H7 (cell line): ENCODE measurements at regions not wholly inside any gene's neighbourhood (a gene's known extent, or its start where the extent isn't known, plus 50 kb on each side); places are given as distances from the start of the nearest gene placed in this dataset.
"Not testable (repeated sequence)": the region's sequence is repeated elsewhere in the genome, so short reads cannot be mapped to it uniquely, and the experiment has no call there.

Source experiments
- DNase-seq: peaks from one replicate; pipeline ENCODE4 v3.0.0; 2012
- H3K27me3 ChIP-seq: 2 replicates; pipeline ENCODE4 v1.6.0; 2011; ENCODE audit warnings: mild to moderate bottlenecking, low read length; ENCODE audit not compliant: control insufficient read depth, insufficient read depth
- H3K36me3 ChIP-seq: replicated peaks from 2 replicates; pipeline ENCODE4 v1.5.1; 2011; ENCODE audit warnings: low read length; ENCODE audit not compliant: control insufficient read depth, insufficient read depth
- H3K4me3 ChIP-seq: 2 replicates; pipeline ENCODE4 v1.5.1; 2011; ENCODE audit warnings: low read depth, mild to moderate bottlenecking, control low read depth, low read length, moderate library complexity; ENCODE audit not compliant: insufficient read depth

DNA sequence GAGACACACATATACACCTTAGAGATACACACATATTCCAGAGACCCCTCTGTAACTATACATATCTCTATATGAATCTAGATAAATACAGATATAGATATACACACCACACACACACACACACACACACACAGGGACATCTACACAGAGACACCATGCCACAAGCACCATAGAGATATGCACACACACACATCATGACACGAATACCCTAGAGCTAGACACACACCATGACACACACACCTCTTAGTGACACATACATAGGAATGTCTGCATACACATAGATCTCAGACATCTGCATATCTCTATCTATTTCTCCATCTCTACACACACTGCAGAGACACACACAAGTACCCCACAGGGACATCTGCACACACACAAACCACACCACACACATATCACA, 270.0 kb downstream of the CYRIA start:
- DNase-seq, result no peak
- Histone ChIP-seq H3K4me3 (no peak overlapping the region), H3K36me3 (no peaks in the 10 kb centered on the region), H3K27me3 (no peaks in the 10 kb centered on the region; the same call in 1 of the 2 replicates)

DNA sequence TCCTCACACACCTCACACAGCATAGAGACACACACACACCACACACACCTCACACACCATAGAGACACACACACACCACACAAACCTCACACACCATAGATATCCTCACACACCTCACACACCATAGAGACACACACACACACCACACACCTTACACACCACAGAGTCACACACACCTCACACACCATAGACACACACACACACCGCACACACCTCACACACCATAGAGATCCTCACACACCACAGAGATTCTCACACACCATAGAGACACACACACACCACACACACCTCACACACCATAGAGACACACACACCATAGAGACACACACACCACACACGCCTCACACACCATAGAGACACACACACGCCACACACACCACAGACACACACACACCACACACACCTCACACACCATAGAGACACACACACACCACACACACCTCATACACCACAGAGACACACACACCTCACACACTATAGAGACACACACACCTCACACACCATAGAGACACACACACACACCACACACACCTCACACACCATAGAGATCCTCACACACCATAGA, 270.6 kb downstream of the CYRIA start:
- DNase-seq, result no peak
- no peaks in the 10 kb centered on the region for H3K36me3 ChIP-seq
- no peak overlapping the region for H3K4me3 ChIP-seq
- H3K27me3 ChIP-seq, result no peaks in the 10 kb centered on the region; the same call in 1 of the 2 replicates

DNA sequence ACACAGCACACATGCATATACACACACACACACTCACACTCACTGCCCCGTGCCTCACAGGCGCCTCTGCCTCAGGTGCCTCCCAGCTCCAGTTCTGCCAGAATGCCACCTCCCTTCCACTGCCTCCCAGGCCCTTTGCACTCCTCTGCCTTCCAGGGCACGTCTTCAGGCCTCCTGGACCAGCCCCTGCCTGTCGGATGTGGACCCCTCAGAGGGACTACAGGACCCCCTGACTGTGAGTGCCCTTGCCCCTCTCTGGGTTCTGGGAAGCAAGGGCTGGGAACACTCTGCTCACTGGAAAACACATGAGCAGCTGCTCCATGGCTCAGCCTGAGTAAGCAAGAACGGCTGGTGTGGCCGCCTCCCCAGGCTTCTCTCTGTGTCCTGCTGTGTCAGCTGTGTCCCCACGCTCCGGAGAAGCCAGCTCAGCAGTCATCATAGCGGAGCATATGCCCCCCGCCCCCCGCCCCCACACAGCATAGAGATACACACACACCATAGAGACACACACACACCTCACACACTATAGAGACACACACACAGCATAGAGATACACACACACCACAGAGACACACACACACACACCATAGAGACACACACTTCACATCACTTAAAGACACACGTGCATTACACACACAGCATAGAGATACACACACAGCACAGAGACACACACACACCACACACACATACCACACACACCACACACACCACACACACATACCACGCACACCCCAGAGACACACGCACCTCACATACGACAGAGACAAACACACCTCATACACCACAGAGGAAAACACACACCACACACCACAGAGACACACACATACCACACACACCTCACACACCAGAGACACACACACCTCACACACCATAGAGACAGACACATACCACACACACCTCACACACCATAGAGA, 271.3 kb downstream of the CYRIA start:
- Histone ChIP-seq H3K27me3 (no peaks in the 10 kb centered on the region; the same call in 1 of the 2 replicates), H3K36me3 (no peaks in the 10 kb centered on the region), H3K4me3 (no peak overlapping the region)
- peak; percentile 37 for DNase-seq

DNA sequence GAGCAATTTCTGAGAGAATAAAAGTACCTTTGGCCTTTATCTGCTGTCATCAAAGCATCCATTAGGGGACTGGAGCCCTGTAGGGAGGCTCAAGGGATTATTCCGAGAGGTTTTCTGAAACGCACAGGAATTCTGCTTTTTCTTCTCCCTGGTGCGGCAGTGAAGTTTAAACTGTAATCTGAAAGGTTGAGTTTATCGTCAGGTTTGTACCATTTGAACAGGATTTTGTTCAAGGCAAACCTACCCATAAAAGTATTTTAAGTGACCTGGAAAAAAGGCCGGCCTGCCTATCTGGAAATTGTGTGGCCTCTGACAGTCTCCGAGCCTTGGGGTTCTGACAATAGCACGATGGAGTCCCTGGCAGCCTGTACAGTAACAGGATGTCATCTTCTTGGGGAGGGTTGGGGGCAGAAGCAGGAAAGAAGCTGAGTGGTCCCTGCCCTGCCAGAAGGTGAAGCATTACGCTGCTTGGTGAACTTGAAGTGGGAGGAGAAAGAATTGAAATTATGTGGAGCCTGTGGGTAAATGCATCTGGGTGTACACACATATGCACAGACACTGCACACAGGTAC, 272.0 kb downstream of the CYRIA start:
- no peaks in the 10 kb centered on the region; the same call in 1 of the 2 replicates for H3K27me3 ChIP-seq
- H3K4me3 ChIP-seq, result no peak overlapping the region
- DNase-seq, result no peak
- H3K36me3 ChIP-seq, result no peaks in the 10 kb centered on the region

DNA sequence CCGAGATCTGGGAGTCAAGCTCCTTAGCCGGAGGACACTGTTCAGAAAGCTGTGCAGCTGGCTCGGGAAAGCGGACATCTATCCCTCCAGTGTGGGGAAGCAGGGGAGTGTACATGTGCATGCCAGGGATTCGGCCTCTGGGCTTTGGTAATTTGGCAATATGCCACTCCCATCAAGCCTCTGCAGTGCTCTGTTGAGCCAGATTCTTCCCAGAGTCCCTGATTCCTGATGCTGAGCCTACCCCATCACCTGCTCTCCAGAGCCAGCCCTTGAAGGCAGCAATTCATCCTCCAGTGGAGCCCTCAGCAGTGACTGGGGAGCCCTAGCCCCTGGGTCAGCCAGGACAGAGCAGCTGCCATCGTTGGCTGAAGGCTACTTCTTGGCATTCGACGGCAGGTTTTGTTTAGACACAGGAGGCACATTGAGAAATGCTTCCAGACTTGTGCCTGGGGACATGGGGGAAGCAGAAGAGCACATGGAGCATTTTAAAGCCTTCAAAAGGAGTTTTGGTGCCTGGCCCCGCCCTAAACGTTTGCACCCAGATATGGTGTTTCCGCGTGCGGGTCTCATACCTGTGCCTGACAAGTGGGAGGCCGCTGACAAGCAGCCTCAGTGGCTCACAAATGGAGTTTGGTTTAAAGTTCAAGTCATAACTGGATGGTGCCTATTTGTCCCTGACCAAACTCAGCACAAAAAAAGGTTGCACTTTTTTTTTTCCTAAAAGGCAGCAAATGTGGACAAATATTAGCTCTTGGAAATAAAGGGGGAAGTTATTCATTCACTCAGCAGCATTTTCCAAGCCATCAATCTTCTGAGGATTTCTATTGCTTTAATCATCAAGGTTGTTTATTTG, 272.8 kb downstream of the CYRIA start:
- H3K4me3 ChIP-seq, result no peak overlapping the region
- H3K27me3 ChIP-seq, result no peaks in the 10 kb centered on the region; the same call in 1 of the 2 replicates
- H3K36me3 ChIP-seq, result no peaks in the 10 kb centered on the region
- DNase-seq, result no peak

DNA sequence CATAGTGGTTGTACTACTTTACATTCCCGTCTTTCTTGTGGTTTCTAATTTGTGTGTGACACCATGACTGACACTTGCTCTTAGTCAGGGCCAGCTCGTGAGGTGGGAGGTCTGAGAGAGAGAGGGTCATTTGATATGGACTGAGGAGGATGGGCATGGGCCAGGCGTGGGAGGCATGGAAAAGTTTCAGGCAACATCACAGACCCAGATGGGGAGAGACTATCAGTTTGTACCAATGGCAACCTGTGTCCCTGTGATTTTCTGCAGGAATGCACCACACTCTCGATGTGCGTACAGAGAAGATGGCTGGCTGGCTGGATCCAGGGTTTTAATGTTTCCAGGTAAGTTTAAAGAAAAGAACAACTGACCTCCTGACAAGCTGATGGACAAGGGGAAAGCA, 273.6 kb downstream of the CYRIA start:
- Histone ChIP-seq H3K4me3 (no peak overlapping the region), H3K36me3 (no peaks in the 10 kb centered on the region), H3K27me3 (no peaks in the 10 kb centered on the region; the same call in 1 of the 2 replicates)
- no peak for DNase-seq

DNA sequence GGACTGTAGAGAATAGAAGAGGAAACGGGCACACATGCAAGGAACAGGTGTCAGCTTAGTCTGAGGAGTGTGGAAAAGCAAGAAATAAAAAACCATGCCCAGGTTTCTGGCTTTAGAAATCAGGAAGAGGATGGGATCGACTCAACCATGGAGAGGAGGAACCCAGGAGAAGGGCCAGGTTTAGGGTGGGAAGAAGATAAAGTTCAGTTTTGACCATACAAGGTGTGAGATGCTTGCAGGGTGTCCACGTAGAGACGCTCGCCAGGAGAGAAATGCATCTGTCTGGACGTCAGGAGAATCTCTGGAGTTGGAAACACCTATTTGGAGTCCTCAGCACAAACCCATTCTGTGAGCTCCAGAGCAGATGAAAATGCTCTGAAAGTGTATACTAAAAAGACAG, 275.1 kb downstream of the CYRIA start:
- no peaks in the 10 kb centered on the region; the same call in 1 of the 2 replicates for H3K27me3 ChIP-seq
- DNase-seq, result no peak
- no peaks in the 10 kb centered on the region for H3K36me3 ChIP-seq
- H3K4me3 ChIP-seq, result no peak overlapping the region

DNA sequence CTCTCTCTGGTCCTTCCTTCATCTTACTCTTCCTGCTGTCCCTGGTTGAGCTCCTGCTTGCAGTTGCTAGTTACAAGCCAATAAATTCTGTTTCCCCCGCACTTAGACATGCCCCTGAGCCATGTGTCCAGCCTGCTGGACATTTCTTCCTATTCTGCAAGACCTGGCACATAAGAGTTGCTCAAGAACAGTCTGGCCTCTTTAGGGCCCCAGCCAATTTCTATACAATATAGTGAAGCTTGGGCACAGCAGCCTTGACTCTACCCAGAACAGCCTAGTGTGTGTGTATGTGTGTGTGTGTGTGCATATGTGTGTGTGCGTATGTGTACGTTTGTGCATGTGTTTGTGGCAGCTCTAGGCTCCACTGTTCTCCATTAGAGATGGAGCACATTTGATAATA, 276.0 kb downstream of the CYRIA start:
- Histone ChIP-seq H3K27me3 (no peaks in the 10 kb centered on the region; the same call in 1 of the 2 replicates), H3K36me3 (no peaks in the 10 kb centered on the region), H3K4me3 (no peak overlapping the region)
- no peak for DNase-seq

DNA sequence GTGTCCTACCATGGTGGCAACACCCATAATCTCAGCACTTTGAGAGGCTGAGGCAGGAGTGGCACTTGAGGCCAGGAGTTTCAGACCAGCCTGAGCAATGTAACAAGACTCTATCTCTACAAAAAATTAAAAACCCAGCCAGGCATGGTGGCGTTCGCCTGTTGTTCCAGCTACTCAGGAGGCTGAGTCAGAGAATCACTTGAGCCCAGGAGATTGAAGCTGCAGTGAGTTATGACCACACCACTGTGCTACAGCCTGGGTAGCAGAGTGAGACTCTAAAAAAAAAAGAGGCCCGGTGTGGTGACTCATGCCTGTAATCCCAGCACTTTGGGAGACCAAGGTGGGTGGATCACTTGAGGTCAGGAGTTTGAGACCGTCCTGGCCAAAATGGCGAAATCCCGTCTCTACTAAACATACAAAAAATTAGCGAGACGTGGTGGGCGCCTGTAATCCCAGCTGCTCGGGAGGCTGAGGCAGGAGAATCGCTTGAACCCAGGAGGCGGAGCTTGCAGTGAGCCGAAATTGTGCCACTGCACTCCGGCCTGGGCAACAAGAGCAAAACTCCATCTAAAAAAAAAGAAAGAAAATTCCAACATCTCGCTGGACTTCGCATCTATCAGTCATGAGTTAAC, 277.3 kb downstream of the CYRIA start:
- H3K36me3 ChIP-seq, H3K4me3 ChIP-seq, DNase-seq, H3K27me3 ChIP-seq: not testable (repeated sequence)

DNA sequence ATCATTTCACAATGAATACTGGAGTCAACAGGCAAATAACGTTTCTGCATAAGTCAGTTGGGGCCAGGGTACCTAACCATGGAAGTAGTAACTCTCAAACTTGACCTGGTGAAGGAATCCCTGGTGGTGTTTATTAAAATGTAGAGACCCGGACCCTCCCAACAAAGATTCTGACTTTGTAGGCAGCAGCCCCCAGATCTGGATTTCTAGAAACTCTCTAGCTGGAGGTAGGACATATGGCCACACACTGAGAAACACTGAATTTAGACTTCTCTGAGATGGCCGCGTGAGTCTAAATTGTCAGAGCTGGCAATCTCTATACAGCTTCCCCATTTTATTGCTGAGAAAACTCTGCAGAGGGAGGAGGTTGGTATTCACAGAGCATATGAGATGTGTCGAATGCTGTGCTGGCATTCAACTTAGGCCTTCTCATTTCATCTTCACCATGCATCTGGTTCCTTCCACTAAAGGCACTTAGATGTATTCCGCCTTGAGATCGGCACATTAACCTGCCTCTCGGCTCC, 278.1 kb downstream of the CYRIA start:
- Histone ChIP-seq H3K36me3 (no peaks in the 10 kb centered on the region), H3K4me3 (no peak overlapping the region), H3K27me3 (no peaks in the 10 kb centered on the region; the same call in 1 of the 2 replicates)
- no peak for DNase-seq

DNA sequence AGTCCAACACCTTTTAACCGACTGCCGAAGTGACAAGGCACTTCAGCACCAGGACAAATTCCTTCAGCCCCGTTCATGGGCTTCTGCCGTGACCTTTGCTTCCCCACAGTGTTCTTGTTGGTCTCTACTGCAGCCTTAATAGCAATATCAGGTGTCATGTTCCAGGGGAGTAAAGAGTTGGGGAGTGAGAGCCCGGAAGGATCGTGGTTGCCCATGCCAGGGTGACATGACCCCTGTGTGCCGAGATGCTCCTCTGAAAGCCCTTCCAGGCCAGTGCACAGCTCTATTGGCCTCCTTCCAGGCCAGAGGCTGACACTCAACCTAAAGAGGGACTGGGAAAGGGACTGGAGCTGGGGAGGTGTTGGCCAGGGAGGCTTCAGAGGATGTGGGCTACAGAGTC, 279.2 kb downstream of the CYRIA start:
- H3K36me3 ChIP-seq, result no peaks in the 10 kb centered on the region

DNA sequence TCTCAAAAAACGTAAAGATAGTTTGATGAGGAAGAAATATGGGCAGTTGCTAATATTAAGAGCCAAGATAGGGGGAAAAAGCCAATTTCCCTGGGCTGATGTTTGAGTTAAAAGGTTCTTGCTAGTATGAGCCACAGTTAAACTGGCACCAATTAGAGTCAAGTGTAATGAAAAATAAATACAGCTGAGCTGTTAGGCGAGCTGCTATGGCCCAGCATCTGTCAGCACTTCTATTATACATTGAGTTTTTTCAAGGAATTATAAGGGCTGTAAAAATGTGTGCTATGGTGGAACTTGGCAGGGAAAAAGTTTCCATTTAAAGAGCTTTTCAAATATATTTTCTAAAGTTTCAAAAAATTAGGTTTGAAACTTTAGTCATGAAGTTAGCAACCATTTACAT, 279.6 kb downstream of the CYRIA start:
- DNase-seq, result no peak
- H3K4me3 ChIP-seq, result no peak overlapping the region
- H3K36me3 ChIP-seq, result no peaks in the 10 kb centered on the region
- no peaks in the 10 kb centered on the region for H3K27me3 ChIP-seq

More for the DNA sequence above, 279.2 kb downstream of the CYRIA start:
- no peak for DNase-seq
- H3K4me3 ChIP-seq, result no peak overlapping the region
- no peaks in the 10 kb centered on the region; the same call in 1 of the 2 replicates for H3K27me3 ChIP-seq

DNA sequence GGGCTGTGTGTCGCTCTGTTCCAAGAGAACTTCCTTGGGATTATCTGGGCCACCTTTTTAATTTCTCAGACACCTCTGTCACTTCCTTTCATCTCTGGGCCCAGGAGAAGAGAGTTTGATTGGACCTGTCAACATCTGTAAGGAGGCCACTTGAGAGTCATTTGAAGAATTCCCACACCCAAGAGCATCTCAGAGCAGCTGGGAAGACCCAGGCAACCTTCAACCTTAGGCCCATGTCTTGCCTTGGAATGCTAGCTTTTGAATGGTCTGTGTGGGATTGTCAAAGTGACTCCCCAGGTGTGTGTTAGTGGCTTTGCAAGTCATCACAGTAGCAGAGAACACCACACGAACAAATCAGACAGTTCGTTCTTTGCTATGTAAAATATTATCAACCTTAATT, 280.3 kb downstream of the CYRIA start:
- no peak overlapping the region for H3K4me3 ChIP-seq
- DNase-seq, result no peak
- H3K27me3 ChIP-seq, result no peaks in the 10 kb centered on the region
- H3K36me3 ChIP-seq, result no peaks in the 10 kb centered on the region

DNA sequence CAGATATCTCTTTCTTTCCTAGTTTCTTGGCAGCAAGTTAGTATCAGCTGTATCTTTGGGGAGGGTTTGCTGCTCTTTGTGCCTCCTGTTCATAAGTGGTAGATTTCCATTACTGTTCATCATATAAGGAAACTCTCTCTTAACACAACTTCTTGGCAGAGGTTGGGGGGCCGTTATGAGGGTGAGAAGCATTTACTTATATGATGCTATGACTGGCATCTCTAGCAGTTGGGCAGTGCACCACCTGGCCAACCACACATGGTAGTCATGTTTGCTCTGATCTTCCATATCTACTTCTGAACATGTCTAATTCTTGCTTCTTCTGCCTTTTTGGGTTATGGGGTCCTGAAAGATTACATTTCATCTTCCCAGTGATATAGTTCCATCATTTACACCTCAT, 282.2 kb downstream of the CYRIA start:
- DNase-seq, result no peak
- Histone ChIP-seq H3K27me3 (no peaks in the 10 kb centered on the region), H3K4me3 (no peak overlapping the region)

More for the DNA sequence above, 282.2 kb downstream of the CYRIA start:
- no peaks in the 10 kb centered on the region for H3K36me3 ChIP-seq
